ENCODE measurements at regions not wholly inside any gene's neighbourhood (a gene's known extent, or its start where the extent isn't known, plus 50 kb on each side); places are given as distances from the start of the nearest gene placed in this dataset.

DNA sequence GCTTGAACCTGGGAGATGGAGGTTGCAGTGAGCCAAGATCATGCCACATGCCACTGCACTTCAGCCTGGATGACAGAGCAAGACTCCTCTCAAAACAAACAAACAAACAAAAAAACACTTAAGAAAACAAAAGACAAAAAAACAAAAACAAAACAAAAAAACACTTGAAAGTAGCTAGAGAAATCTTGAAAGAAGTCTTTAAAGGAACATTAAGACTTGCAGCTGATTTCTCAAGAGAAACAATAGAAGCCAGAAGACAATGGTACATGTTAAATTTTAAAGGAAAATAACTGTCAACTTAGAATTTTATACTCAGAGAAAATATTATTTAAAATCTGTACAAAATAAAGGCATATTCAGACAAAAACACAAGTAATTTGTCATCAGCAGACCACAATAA lies 71.3 kb downstream of the HLX start:
- TF ChIP-seq, protein P1, sequence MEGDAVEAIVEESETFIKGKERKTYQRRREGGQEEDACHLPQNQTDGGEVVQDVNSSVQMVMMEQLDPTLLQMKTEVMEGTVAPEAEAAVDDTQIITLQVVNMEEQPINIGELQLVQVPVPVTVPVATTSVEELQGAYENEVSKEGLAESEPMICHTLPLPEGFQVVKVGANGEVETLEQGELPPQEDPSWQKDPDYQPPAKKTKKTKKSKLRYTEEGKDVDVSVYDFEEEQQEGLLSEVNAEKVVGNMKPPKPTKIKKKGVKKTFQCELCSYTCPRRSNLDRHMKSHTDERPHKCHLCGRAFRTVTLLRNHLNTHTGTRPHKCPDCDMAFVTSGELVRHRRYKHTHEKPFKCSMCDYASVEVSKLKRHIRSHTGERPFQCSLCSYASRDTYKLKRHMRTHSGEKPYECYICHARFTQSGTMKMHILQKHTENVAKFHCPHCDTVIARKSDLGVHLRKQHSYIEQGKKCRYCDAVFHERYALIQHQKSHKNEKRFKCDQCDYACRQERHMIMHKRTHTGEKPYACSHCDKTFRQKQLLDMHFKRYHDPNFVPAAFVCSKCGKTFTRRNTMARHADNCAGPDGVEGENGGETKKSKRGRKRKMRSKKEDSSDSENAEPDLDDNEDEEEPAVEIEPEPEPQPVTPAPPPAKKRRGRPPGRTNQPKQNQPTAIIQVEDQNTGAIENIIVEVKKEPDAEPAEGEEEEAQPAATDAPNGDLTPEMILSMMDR (conservative IDR thresholded peaks at IDR 0.05; ENCODE audit: low read length): no peak
- no peak for TF ChIP-seq EZH2phosphoT487 (IDR thresholded peaks at IDR 0.05; ENCODE audit: borderline replicate concordance, low read depth, low read length)

DNA sequence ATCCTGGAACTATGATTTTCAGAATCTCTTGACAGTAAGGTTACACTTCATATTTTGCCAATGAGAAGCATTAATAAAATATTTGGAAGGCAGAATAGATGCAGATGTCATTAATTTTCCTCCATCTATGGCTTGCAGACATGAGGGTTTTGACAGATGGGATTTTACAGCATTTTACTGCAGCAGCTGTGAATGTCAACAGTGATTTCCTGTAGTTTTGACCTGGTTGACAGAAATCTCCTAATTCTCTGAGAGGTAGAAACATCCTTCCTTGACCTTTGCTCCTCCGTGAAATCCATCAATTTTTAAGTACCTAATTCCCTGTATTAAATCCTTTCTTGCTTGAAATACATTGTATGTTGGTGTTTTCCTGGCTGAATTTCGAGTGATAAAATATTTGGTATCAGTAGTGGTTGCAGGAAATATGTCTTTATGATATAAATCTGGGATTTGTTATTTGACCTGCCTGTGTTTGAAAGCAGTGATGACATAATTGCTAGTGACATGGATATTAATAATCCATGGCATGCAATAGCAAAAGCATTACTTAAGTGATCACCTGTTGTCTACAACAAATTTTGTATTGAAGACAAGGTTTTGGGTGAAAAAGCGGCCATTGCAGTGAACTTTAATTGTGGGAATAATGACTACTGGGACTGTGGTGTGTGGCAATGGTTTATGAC lies 73.9 kb downstream of the HLX start:
- BruUV-seq (replicated peaks): no TSS peak
- Histone ChIP-seq H3K4me3 (ENCODE audit: low read depth, low read length, poor library complexity, severe bottlenecking) (no peak overlapping the region), H2AFZ (ENCODE audit: low read length) (no peak overlapping the region), H3K4me2 (ENCODE audit: low read length) (no peak overlapping the region), H3K4me1 (ENCODE audit: insufficient read depth, low read length, poor library complexity, severe bottlenecking) (no peaks in the 10 kb centered on the region), H3K36me3 (ENCODE audit: insufficient read depth, low read length) (no peaks in the 10 kb centered on the region), H3K27ac (ENCODE audit: low read depth, low read length, poor library complexity, severe bottlenecking) (no peak overlapping the region), H4K20me1 (ENCODE audit: insufficient read depth, low read length) (no peaks in the 10 kb centered on the region), H3K9me3 (ENCODE audit: low read length) (0 out of 2 replicates have a peak, but pooled peaks cover 7% of the 10 kb centered on the region), H3K79me2 (ENCODE audit: insufficient read depth, low read depth, low read length) (no peaks in the 10 kb centered on the region), H3K9me2 (ENCODE audit: insufficient read depth, low read length) (no peaks in the 10 kb centered on the region)
- ChIA-PET CTCF (ENCODE audit: unreplicated experiment) (no interaction called here), POLR2A (no interaction called here)
- no peak for DNase-seq (ENCODE audit: low spot score)
- intact Hi-C loops (cut with micrococcal nuclease; ENCODE audit: unreplicated experiment): no loop called here
- no peak for TF ChIP-seq EZH2phosphoT487 (IDR thresholded peaks at IDR 0.05; ENCODE audit: borderline replicate concordance, low read depth, low read length)
- TF ChIP-seq, protein P1 (conservative IDR thresholded peaks at IDR 0.05; ENCODE audit: low read length): no peak

More for the DNA sequence above, 71.3 kb downstream of the HLX start:
- intact Hi-C loops (cut with micrococcal nuclease; ENCODE audit: unreplicated experiment): no loop called here
- H3K27ac ChIP-seq (ENCODE audit: low read depth, low read length, poor library complexity, severe bottlenecking): no peak overlapping the region
- no peaks in the 10 kb centered on the region for H3K4me1 ChIP-seq (ENCODE audit: insufficient read depth, low read length, poor library complexity, severe bottlenecking)
- H3K4me2 ChIP-seq (ENCODE audit: low read length): no peak overlapping the region
- POLR2A ChIA-PET: interaction anchor here (0.6 kb wide), 1 partner anchor 649 kb away, joined by 3 read pairs; no protein-coding TSS in a partner anchor
- H4K20me1 ChIP-seq (ENCODE audit: insufficient read depth, low read length): no peaks in the 10 kb centered on the region
- no peaks in the 10 kb centered on the region for H3K36me3 ChIP-seq (ENCODE audit: insufficient read depth, low read length)
- DNase-seq (ENCODE audit: low spot score): no peak
- no peaks in the 10 kb centered on the region for H3K79me2 ChIP-seq (ENCODE audit: insufficient read depth, low read depth, low read length)
- 0 out of 2 replicates have a peak, but pooled peaks cover 7% of the 10 kb centered on the region for H3K9me3 ChIP-seq (ENCODE audit: low read length)
- H3K9me2 ChIP-seq (ENCODE audit: insufficient read depth, low read length): no peaks in the 10 kb centered on the region
- H3K4me3 ChIP-seq (ENCODE audit: low read depth, low read length, poor library complexity, severe bottlenecking): no peak overlapping the region
- no TSS peak for BruUV-seq (replicated peaks)
- H2AFZ ChIP-seq (ENCODE audit: low read length): no peak overlapping the region
- CTCF ChIA-PET (ENCODE audit: unreplicated experiment): no interaction called here

DNA sequence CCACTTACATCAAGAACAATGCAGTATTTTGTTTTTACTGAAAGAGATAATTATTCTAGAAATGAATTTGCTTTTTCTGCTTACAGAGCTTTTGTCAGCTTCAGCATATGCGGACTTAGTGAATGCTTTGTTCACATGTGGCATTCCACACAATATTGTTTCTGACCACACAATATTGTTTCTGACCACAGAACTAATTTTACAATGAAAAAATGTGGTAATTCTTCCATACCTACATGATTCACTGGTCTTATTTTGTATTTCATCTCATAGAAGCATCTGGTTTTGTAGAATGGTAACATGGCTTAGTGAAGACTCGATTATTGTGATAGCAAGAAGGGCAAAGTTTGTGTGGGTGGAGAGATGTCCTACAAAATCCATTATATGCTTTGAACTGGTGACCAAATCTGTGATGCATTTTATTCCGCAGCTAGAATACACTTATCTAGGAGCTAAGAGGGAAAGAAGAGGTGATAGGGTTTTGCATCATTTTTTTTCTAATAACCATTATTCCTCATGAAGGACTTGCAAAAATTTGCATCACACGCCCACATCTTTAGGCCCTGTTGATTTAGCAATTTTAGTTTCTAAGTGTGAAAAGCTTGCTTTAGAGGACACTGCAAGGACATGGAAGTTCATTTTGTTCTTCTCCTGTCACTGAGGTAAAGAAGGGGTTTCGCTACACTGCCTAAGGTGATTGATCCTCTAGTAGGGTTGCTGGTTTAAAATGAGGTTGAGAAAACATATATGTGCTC lies 75.3 kb downstream of the HLX start:
- intact Hi-C loops (cut with micrococcal nuclease; ENCODE audit: unreplicated experiment): no loop called here
- Histone ChIP-seq H3K79me2 (ENCODE audit: insufficient read depth, low read depth, low read length) (no peaks in the 10 kb centered on the region), H4K20me1 (ENCODE audit: insufficient read depth, low read length) (no peaks in the 10 kb centered on the region), H3K4me2 (ENCODE audit: low read length) (no peak overlapping the region), H3K9me2 (ENCODE audit: insufficient read depth, low read length) (no peaks in the 10 kb centered on the region), H3K36me3 (ENCODE audit: insufficient read depth, low read length) (no peaks in the 10 kb centered on the region), H3K4me3 (ENCODE audit: low read depth, low read length, poor library complexity, severe bottlenecking) (no peak overlapping the region), H3K9me3 (ENCODE audit: low read length) (0 out of 2 replicates have a peak, but pooled peaks cover under 1% of the 10 kb centered on the region), H3K4me1 (ENCODE audit: insufficient read depth, low read length, poor library complexity, severe bottlenecking) (no peaks in the 10 kb centered on the region), H2AFZ (ENCODE audit: low read length) (no peak overlapping the region), H3K27ac (ENCODE audit: low read depth, low read length, poor library complexity, severe bottlenecking) (no peak overlapping the region)
- no peak for DNase-seq (ENCODE audit: low spot score)
- ChIA-PET POLR2A (no interaction called here), CTCF (ENCODE audit: unreplicated experiment) (interaction anchor here (0.6 kb wide), 1 partner anchor 22 kb away, joined by 3 read pairs; no protein-coding TSS in a partner anchor)
- BruUV-seq (replicated peaks): no TSS peak
- TF ChIP-seq, protein P1 (conservative IDR thresholded peaks at IDR 0.05; ENCODE audit: low read length): no peak
- TF ChIP-seq EZH2phosphoT487 (IDR thresholded peaks at IDR 0.05; ENCODE audit: borderline replicate concordance, low read depth, low read length): no peak
